ENCODE measurements at regions not wholly inside any gene's neighbourhood (a gene's known extent, or its start where the extent isn't known, plus 50 kb on each side); places are given as distances from the start of the nearest gene placed in this dataset.
A peak's percentile ranks its signal among the peaks of the same experiment; 100 is the strongest.
"Not testable (repeated sequence)": the region's sequence is repeated elsewhere in the genome, so short reads cannot be mapped to it uniquely, and the experiment has no call there.

GRCh38 chr16:59632276-59632855, 898.2 kb upstream of the GOT2 start (continued):
- 0 out of 2 replicates have a peak, but pooled peaks have one; percentile 39 for TF ChIP-seq ZNF644 (tag; IDR thresholded peaks at IDR 0.05; ENCODE audit: low read depth)
- TF ChIP-seq ZFP36 (IDR thresholded peaks at IDR 0.05; ENCODE audit: low read depth, low read length, partially characterized antibody): no peak
- TF ChIP-seq ZZZ3 (IDR thresholded peaks at IDR 0.05): no peak
- no peak for TF ChIP-seq POLR3G (IDR thresholded peaks at IDR 0.05; ENCODE audit: extremely low read depth, insufficient read length, insufficient replicate concordance)
- no peak for TF ChIP-seq ZNF232 (CRISPR knock-in tag; IDR thresholded peaks at IDR 0.05)
- TF ChIP-seq ZBTB5 (IDR thresholded peaks at IDR 0.05): no peak
- no peak for TF ChIP-seq ZNF583 (CRISPR knock-in tag; IDR thresholded peaks at IDR 0.05)
- TF ChIP-seq ZNF174 (CRISPR knock-in tag; IDR thresholded peaks at IDR 0.05): no peak

- H3K4me1 ChIP-seq (replicated peaks in 1 of 2; ENCODE audit: control insufficient read depth in 2 of 2, insufficient read depth in 2 of 2, low read length in 2 of 2); BruUV-seq (replicated peaks); ATAC-seq; DNase-seq (ENCODE audit: extremely low read depth in 1 of 4, low spot score in 3 of 4); H2AFZ ChIP-seq (ENCODE audit: low read depth, low read length); intact Hi-C loops (cut with micrococcal nuclease); H3K9ac ChIP-seq (ENCODE audit: insufficient read depth in 1 of 2, low read depth in 2 of 2, low read length in 2 of 2); H3K9me1 ChIP-seq (ENCODE audit: control insufficient read depth, insufficient read depth, low read length); H3K36me3 ChIP-seq (ENCODE audit: control insufficient read depth, insufficient read depth, low read length); H4K20me1 ChIP-seq (replicated peaks; ENCODE audit: control insufficient read depth, insufficient read depth, low read length); H3K4me3 ChIP-seq; H3K4me2 ChIP-seq (ENCODE audit: insufficient read depth, low read length); POLR2A ChIA-PET; CTCF ChIA-PET (ENCODE audit: low intra/inter-chr PET ratio); in situ Hi-C loops (cut with MboI); FAIRE-seq; H3K27me3 ChIP-seq (ENCODE audit: control insufficient read depth in 2 of 2, insufficient read depth in 2 of 2, low read length in 2 of 2); H3K79me2 ChIP-seq (ENCODE audit: control insufficient read depth, insufficient read depth, low read length); H3K27ac ChIP-seq (ENCODE audit: extremely low read depth, low read depth, low read length); H3K9me3 ChIP-seq (replicated peaks; ENCODE audit: control insufficient read depth, insufficient read depth, low read depth, low read length): not testable (repeated sequence)
- WGBS (ENCODE audit: insufficient coverage, low coverage, missing lambda C conversion rate): 0% methylated on average over 2 of the region's 2 CpGs
These were observed 890.3 kb upstream of the GOT2 start for GRCh38 chr16:59624381-59624780.
